CD4-positive, alpha-beta T cell (primary cell): ENCODE measurements at regions not wholly inside any gene's neighbourhood (a gene's known extent, or its start where the extent isn't known, plus 50 kb on each side); places are given as distances from the start of the nearest gene placed in this dataset.
A peak's percentile ranks its signal among the peaks of the same experiment; 100 is the strongest.

Experiments
- ATAC-seq: fragments of 200-7000 bp; cut with Tn5 transposase; one replicate; pipeline ENCODE4 v1.10.0; 2022; ENCODE audit warnings: mild to moderate bottlenecking; ENCODE audit not compliant: poor library complexity
- CTCF ChIA-PET: fragments of 350-600 bp; sonication (Branson Sonifier 250); formaldehyde crosslinking; loops from one replicate; lab custom pipeline; 2021; ENCODE audit warnings: antibody characterized with exemption, inconsistent platforms; lab: Charles Lee
- POLR2A ChIA-PET: fragments of 350-600 bp; sonication (Branson Sonifier 250); formaldehyde crosslinking; loops from one replicate; lab custom pipeline; 2021; ENCODE audit warnings: antibody characterized with exemption, inconsistent platforms; lab: Charles Lee
- DNase-seq, 14 experiments: peaks; one replicate each; pipeline ENCODE4 v3.0.0-alpha.2; 2013 to 2020; ENCODE audit warnings: mixed read lengths in 2 of 14
- H3K27ac ChIP-seq, 2 donors: one replicate each; pipeline versions ENCODE4 v1.5.1 to v1.7.0; 2013; ENCODE audit warnings: low read length in 2 of 2, low read depth in 1 of 2, mild to moderate bottlenecking in 1 of 2
- H3K27me3 ChIP-seq, 2 experiments: 1 replicate in 1 of 2; 2 replicates in 1 of 2; pipeline versions ENCODE4 v1.6.1 to v1.7.0; 2013; ENCODE audit warnings: low read length in 2 of 2, control low read depth in 1 of 2, mild to moderate bottlenecking in 1 of 2, moderate library complexity in 1 of 2; ENCODE audit not compliant: insufficient read depth in 2 of 2, control insufficient read depth in 1 of 2
- H3K36me3 ChIP-seq: one replicate; pipeline ENCODE4 v1.6.1; 2013; ENCODE audit warnings: low read length, control low read depth; ENCODE audit not compliant: insufficient read depth
- H3K4me1 ChIP-seq: one replicate; pipeline ENCODE4 v1.6.1; 2013; ENCODE audit warnings: low read length, control low read depth; ENCODE audit not compliant: insufficient read depth
- H3K4me3 ChIP-seq: one replicate; pipeline ENCODE4 v1.5.1; 2013; ENCODE audit warnings: mild to moderate bottlenecking, low read length, moderate library complexity
- H3K9me3 ChIP-seq, 2 experiments: 1 replicate in 1 of 2; 2 replicates in 1 of 2; pipeline versions ENCODE4 v1.6.1 to v1.7.0; 2013; ENCODE audit warnings: low read length in 2 of 2, mild to moderate bottlenecking in 2 of 2, control low read depth in 1 of 2, moderate library complexity in 1 of 2; ENCODE audit not compliant: control insufficient read depth in 1 of 2, insufficient read depth in 1 of 2
- H3K27ac Mint-ChIP-seq: one replicate; pipeline ENCODE4 v1.8.0; 2020; ENCODE audit warnings: mixed read lengths
- H3K27me3 Mint-ChIP-seq: one replicate; pipeline ENCODE4 v1.8.0; 2021; ENCODE audit warnings: mixed read lengths
- H3K36me3 Mint-ChIP-seq: one replicate; pipeline ENCODE4 v1.8.0; 2021; ENCODE audit warnings: low read depth, mixed read lengths
- H3K4me1 Mint-ChIP-seq: one replicate; pipeline ENCODE4 v1.8.0; 2021; ENCODE audit warnings: low read depth, mixed read lengths
- H3K4me3 Mint-ChIP-seq: one replicate; pipeline ENCODE4 v1.8.0; 2020; ENCODE audit warnings: mild to moderate bottlenecking, mixed read lengths
- H3K9me3 Mint-ChIP-seq: one replicate; pipeline ENCODE4 v1.8.0; 2020; ENCODE audit warnings: mixed read lengths
- intact Hi-C, 2 experiments: fragments of 100-400 bp; cut with DNase I in 1 of 2; cut with micrococcal nuclease in 1 of 2; formaldehyde crosslinking; loops; one replicate each; pipeline versions ENCODE4 v1.15.1 to v1.9.0; 2023 to 2025; cut with DNase I, micrococcal nuclease
- TF ChIP-seq, protein P1 (sequence below): fragments of 200-600 bp; IDR thresholded peaks from one replicate; pipeline ENCODE4 v1.8.0; 2022; ENCODE audit warnings: antibody characterized with exemption, mild to moderate bottlenecking

DNA sequence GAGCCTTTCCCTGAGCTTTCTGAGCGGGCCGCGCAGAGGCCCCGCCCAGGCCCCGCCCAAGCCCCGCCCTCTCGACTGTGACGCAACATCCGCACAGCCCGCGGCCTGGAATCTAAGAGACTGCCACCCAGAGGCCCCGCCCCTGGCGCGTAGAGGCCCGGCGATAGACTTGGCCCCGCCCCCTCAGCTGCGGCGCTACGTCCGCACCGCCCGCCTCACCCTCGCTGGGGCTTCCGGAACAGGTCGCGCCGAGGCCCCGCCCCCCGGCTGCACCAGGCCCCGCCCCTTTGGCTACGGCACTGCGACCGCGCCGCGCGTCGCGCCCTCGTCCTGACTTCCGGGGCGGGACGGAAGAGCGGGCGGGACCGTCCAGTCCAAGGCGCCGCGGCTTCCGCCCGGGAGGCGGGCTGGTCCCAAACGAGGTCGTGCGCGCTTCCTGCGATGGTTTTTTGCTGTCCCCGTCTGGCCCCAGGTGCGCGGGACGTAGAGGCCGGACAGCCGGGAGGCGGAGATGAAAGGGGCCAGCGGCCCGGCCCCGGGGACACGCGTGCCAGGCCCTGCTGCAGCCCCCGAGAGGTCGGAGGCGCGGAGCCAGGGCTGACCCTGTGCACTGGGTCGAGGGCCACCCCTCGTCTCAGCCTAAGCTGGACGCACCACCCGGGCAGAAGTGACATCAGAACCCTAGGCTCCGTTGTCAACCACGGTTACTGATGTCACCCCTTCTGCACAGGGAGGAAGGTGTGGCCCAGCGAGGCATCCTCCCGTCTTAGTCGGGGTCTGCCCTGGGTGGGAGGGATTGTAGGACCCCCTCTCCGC lies 59.0 kb upstream of the WNT7B start:
- Histone ChIP-seq H3K27ac (peak overlapping the region; percentile 97 to 99), H3K36me3 (no peaks in the 10 kb centered on the region), H3K9me3 (no peaks in the 10 kb centered on the region), H3K4me3 (peak overlapping the region; percentile 83), H3K27me3 (no peaks in the 10 kb centered on the region), H3K4me1 (peaks cover 14% of the 10 kb centered on the region)
- TF ChIP-seq, protein P1, sequence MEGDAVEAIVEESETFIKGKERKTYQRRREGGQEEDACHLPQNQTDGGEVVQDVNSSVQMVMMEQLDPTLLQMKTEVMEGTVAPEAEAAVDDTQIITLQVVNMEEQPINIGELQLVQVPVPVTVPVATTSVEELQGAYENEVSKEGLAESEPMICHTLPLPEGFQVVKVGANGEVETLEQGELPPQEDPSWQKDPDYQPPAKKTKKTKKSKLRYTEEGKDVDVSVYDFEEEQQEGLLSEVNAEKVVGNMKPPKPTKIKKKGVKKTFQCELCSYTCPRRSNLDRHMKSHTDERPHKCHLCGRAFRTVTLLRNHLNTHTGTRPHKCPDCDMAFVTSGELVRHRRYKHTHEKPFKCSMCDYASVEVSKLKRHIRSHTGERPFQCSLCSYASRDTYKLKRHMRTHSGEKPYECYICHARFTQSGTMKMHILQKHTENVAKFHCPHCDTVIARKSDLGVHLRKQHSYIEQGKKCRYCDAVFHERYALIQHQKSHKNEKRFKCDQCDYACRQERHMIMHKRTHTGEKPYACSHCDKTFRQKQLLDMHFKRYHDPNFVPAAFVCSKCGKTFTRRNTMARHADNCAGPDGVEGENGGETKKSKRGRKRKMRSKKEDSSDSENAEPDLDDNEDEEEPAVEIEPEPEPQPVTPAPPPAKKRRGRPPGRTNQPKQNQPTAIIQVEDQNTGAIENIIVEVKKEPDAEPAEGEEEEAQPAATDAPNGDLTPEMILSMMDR: no peak
- POLR2A ChIA-PET: interaction anchor here (0.5 to 3.6 kb wide), 19 partner anchors 9 to 726 kb away, joined by 3 to 105 read pairs (median 6); partner anchors contain the start of genes CDPF1, GTSE1, PPARA and TBC1D22A
- peak overlapping the region; percentile 92 for H3K4me3 Mint-ChIP-seq
- no peaks in the 10 kb centered on the region for H3K36me3 Mint-ChIP-seq
- H3K9me3 Mint-ChIP-seq: no peaks in the 10 kb centered on the region
- ATAC-seq: peak; percentile 88
- CTCF ChIA-PET: interaction anchor here (0.7 to 4.3 kb wide), 10 partner anchors 9 to 81 kb away, joined by 3 to 60 read pairs (median 6); no protein-coding TSS in a partner anchor
- peak; percentile 99 to 100 (median 100) for DNase-seq
- H3K27me3 Mint-ChIP-seq: no peaks in the 10 kb centered on the region
- intact Hi-C loops: loop anchor here (1.0 to 10.0 kb wide), 9 partner anchors 18 to 871 kb away; partner anchors contain the start of genes CDPF1 (in 1 of the 2), GTSE1 (in 1 of the 2), NUP50 (in 1 of the 2) and PPARA (in 1 of the 2)
- peak overlapping the region; percentile 98 for H3K27ac Mint-ChIP-seq
- peaks cover 26% of the 10 kb centered on the region for H3K4me1 Mint-ChIP-seq

GRCh38 chr22:46036558-46037408 lies 59.8 kb upstream of the WNT7B start:
- peak; percentile 49 for ATAC-seq
- H3K27ac Mint-ChIP-seq: peak overlapping the region; percentile 98
- Histone ChIP-seq H3K36me3 (no peaks in the 10 kb centered on the region), H3K9me3 (no peaks in the 10 kb centered on the region), H3K4me1 (peaks cover 14% of the 10 kb centered on the region), H3K27ac (peak overlapping the region; percentile 97 to 99), H3K27me3 (no peaks in the 10 kb centered on the region), H3K4me3 (peak overlapping the region; percentile 83)
- TF ChIP-seq, protein P1: peak; percentile 60
- DNase-seq: peak; percentile 46 to 86 (median 56)
- peaks cover 26% of the 10 kb centered on the region for H3K4me1 Mint-ChIP-seq
- ChIA-PET CTCF (interaction anchor here (0.7 to 4.3 kb wide), 13 partner anchors 8 to 80 kb away, joined by 3 to 60 read pairs (median 5); no protein-coding TSS in a partner anchor), POLR2A (interaction anchor here (0.7 to 3.6 kb wide), 16 partner anchors 8 to 726 kb away, joined by 3 to 105 read pairs (median 10); partner anchors contain the start of genes CDPF1, PPARA and TBC1D22A)
- H3K4me3 Mint-ChIP-seq: peak overlapping the region; percentile 84
- H3K9me3 Mint-ChIP-seq: no peaks in the 10 kb centered on the region
- H3K36me3 Mint-ChIP-seq: no peaks in the 10 kb centered on the region
- intact Hi-C loops: loop anchor here (1.0 to 10.0 kb wide), 8 partner anchors 18 to 872 kb away; partner anchors contain the start of genes CDPF1 (in 1 of the 2), GTSE1 (in 1 of the 2) and NUP50 (in 1 of the 2)
- H3K27me3 Mint-ChIP-seq: no peaks in the 10 kb centered on the region

DNA sequence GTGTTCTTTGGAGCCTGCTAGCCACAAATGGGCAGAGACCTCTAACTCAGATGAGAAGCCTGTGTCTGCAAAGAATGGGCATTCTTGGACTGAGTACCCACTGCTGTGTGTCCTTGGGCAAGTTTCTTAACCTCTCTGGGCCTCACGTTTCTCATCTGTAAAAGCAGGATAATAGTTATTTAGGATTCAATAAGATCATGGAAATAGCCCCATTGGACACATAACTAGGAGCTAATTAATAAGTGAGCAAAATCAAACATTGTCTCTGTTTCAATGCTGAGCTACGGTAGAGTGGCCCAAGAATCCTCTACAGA lies 61.2 kb upstream of the WNT7B start:
- no peak overlapping the region for H3K27ac ChIP-seq
- H3K4me1 ChIP-seq: peaks cover 21% of the 10 kb centered on the region
- ATAC-seq (no peak), DNase-seq (no peak)
- no peaks in the 10 kb centered on the region for H3K9me3 Mint-ChIP-seq
- peaks cover 26% of the 10 kb centered on the region for H3K4me1 Mint-ChIP-seq
- TF ChIP-seq, protein P1: no peak
- no peak overlapping the region for H3K27ac Mint-ChIP-seq
- POLR2A ChIA-PET: interaction anchor here (1.0 kb wide), 1 partner anchor 15 kb away, joined by 4 read pairs; no protein-coding TSS in a partner anchor
- H3K36me3 Mint-ChIP-seq: no peaks in the 10 kb centered on the region
- no peaks in the 10 kb centered on the region for H3K27me3 ChIP-seq
- H3K4me3 ChIP-seq: no peak overlapping the region
- H3K27me3 Mint-ChIP-seq: no peaks in the 10 kb centered on the region
- CTCF ChIA-PET: interaction anchor here (0.9 to 4.3 kb wide), 3 partner anchors 24 to 79 kb away, joined by 4 to 60 read pairs (median 28); no protein-coding TSS in a partner anchor
- intact Hi-C loops: loop anchor here in 1 of 2 experiments (10.0 kb wide), 1 partner anchor 873 kb away; the partner anchor contains the start of gene NUP50
- H3K9me3 ChIP-seq: no peaks in the 10 kb centered on the region
- no peaks in the 10 kb centered on the region for H3K36me3 ChIP-seq
- H3K4me3 Mint-ChIP-seq: no peak overlapping the region
